GM12891 (cell line): ENCODE measurements at regions not wholly inside any gene's neighbourhood (a gene's known extent, or its start where the extent isn't known, plus 50 kb on each side); places are given as distances from the start of the nearest gene placed in this dataset.

ENCODE experiments used
- PAX5 ChIP-seq: IDR thresholded peaks from 2 replicates; pipeline ENCODE4 v1.6.1; 2011; ENCODE audit warnings: low read length, moderate library complexity, mild to moderate bottlenecking; ENCODE audit not compliant: insufficient read depth, severe bottlenecking
- POLR2A ChIP-seq: IDR thresholded peaks from 2 replicates; pipeline ENCODE4 v1.6.1; 2011; ENCODE audit warnings: low read depth, low read length, control low read depth
- POLR2AphosphoS5 ChIP-seq: IDR thresholded peaks from 2 replicates; pipeline ENCODE4 v1.6.1; 2011; ENCODE audit warnings: low read depth, low read length, control low read depth
- POU2F2 ChIP-seq: IDR thresholded peaks from 2 replicates; pipeline ENCODE4 v1.6.1; 2011; ENCODE audit warnings: low read depth, mild to moderate bottlenecking, control low read depth, low read length, moderate library complexity
- SPI1 ChIP-seq: IDR thresholded peaks from 2 replicates; pipeline ENCODE4 v1.6.1; 2011; ENCODE audit warnings: low read depth, low read length, control low read depth
- TAF1 ChIP-seq: IDR thresholded peaks from 2 replicates; pipeline ENCODE4 v1.6.1; 2011; ENCODE audit warnings: low read depth, low read length, control low read depth

DNA sequence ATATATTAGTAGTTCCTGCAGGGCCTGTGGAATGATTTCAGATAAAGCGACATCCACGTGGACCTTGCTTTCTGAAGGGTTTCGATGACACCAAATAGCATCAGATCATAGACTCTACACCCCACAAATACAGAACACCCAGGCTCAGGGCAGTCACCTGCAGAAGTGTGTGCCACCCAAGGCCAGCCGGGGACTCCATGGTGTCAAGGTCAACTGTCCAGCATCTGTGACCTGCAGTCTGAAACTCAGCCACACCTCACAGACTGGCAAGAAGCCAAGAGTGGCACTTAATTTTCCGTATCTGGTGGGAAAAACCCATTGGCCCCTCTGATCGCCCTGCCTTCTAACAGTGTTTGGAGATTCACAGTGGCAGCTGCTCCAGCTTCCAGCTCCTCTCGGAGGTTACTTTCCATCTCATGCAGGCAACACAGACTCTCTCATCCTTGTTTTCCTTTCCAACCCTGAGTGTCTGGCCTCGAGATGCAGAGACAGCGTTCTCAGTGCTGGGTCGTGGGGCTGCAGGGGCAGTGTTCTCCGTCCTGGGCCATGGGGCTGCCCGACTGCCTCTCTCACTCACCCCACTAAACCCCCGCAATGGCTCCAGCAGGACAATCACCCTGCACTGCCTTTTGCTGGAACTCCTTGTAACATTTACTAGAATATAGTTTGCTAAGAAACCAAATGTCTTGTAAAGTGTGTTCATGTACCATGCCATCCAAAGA, 221.9 kb downstream of the IRX2 start:
- no peak for TF ChIP-seq POLR2AphosphoS5
- TF ChIP-seq TAF1: no peak
- TF ChIP-seq POLR2A: no peak
- no peak for TF ChIP-seq SPI1
- TF ChIP-seq PAX5: no peak
- no peak for TF ChIP-seq POU2F2
